ENCODE measurements at regions not wholly inside any gene's neighbourhood (a gene's known extent, or its start where the extent isn't known, plus 50 kb on each side); places are given as distances from the start of the nearest gene placed in this dataset.

DNA sequence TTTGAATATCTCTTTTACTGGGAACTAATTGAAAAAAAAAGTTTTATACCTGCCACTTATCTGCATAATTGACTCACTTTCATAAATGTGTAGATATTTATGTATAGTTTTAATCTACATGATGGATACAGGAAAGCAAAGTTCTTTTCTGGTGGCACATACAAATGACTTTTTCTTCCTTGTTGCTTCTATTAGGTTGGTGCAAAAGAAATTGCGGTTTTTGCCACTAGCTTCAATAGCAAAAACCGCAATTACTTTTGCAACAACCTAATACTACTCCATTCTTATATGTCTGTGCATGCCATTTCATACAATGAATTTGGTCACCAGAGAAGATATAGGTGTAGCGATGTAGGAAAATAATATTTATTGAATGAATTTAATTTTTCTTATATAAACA is 344.5 kb upstream of the PCDH20 start:
- no TSS peak for BruUV-seq (replicated peaks)
- no peaks in the 10 kb centered on the region for H3K4me1 ChIP-seq (ENCODE audit: control insufficient read depth in 1 of 2, insufficient read depth in 2 of 2, low read length in 2 of 2)
- H3K9me2 ChIP-seq (ENCODE audit: insufficient read depth): no peaks in the 10 kb centered on the region
- ChIA-PET RAD21 (ENCODE audit: low non-redundant PET in 1 of 2, low total read pairs in 2 of 2, uncharacterized antibody in 2 of 2, unreplicated experiment in 2 of 2) (no interaction called here), POLR2A (no interaction called here), CTCF (no interaction called here)
- no peak overlapping the region for H3K4me3 ChIP-seq (replicated peaks in 1 of 2; ENCODE audit: low read depth in 1 of 2, low read length in 2 of 2)
- no peak overlapping the region for H3K9ac ChIP-seq (ENCODE audit: low read length)
- DNase-seq (ENCODE audit: low read depth, low spot score) (no peak), ATAC-seq (no peak)
- H3K27ac ChIP-seq (ENCODE audit: low read depth, low read length): no peak overlapping the region
- H3K36me3 ChIP-seq (ENCODE audit: control insufficient read depth in 1 of 2, insufficient read depth in 2 of 2, low read length in 2 of 2): no peaks in the 10 kb centered on the region
- TF ChIP-seq EZH2 (IDR thresholded peaks at IDR 0.05): no peak
- TF ChIP-seq JUND (IDR thresholded peaks at IDR 0.05): no peak
- TF ChIP-seq CEBPB (IDR thresholded peaks at IDR 0.05; ENCODE audit: low read depth): no peak
- TF ChIP-seq POLR2AphosphoS5 (IDR thresholded peaks at IDR 0.05; ENCODE audit: low read depth, low read length): no peak
- no peak for TF ChIP-seq SRF (IDR thresholded peaks at IDR 0.05; ENCODE audit: low read depth)
- no peak for TF ChIP-seq YY1 (IDR thresholded peaks at IDR 0.05; ENCODE audit: extremely low read depth, insufficient replicate concordance, low read depth, low read length)
- TF ChIP-seq, protein P1, sequence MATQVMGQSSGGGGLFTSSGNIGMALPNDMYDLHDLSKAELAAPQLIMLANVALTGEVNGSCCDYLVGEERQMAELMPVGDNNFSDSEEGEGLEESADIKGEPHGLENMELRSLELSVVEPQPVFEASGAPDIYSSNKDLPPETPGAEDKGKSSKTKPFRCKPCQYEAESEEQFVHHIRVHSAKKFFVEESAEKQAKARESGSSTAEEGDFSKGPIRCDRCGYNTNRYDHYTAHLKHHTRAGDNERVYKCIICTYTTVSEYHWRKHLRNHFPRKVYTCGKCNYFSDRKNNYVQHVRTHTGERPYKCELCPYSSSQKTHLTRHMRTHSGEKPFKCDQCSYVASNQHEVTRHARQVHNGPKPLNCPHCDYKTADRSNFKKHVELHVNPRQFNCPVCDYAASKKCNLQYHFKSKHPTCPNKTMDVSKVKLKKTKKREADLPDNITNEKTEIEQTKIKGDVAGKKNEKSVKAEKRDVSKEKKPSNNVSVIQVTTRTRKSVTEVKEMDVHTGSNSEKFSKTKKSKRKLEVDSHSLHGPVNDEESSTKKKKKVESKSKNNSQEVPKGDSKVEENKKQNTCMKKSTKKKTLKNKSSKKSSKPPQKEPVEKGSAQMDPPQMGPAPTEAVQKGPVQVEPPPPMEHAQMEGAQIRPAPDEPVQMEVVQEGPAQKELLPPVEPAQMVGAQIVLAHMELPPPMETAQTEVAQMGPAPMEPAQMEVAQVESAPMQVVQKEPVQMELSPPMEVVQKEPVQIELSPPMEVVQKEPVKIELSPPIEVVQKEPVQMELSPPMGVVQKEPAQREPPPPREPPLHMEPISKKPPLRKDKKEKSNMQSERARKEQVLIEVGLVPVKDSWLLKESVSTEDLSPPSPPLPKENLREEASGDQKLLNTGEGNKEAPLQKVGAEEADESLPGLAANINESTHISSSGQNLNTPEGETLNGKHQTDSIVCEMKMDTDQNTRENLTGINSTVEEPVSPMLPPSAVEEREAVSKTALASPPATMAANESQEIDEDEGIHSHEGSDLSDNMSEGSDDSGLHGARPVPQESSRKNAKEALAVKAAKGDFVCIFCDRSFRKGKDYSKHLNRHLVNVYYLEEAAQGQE (IDR thresholded peaks at IDR 0.05; ENCODE audit: low read depth): no peak
- no peaks in the 10 kb centered on the region for H4K20me1 ChIP-seq (ENCODE audit: insufficient read depth)
- intact Hi-C loops (cut with micrococcal nuclease): no loop called here
- no peak overlapping the region for H3K4me2 ChIP-seq (ENCODE audit: low read length)
- H3K27me3 ChIP-seq (ENCODE audit: insufficient read depth, low read length): no peaks in the 10 kb centered on the region
- H3K9me3 ChIP-seq (ENCODE audit: control insufficient read depth in 1 of 2, insufficient read depth in 1 of 2, low read depth in 1 of 2, low read length in 2 of 2): no peaks in the 10 kb centered on the region
- H3K79me2 ChIP-seq (ENCODE audit: insufficient read depth, low read length): no peaks in the 10 kb centered on the region
- H2AFZ ChIP-seq (ENCODE audit: low read depth, low read length, poor library complexity, severe bottlenecking): no peak overlapping the region

DNA sequence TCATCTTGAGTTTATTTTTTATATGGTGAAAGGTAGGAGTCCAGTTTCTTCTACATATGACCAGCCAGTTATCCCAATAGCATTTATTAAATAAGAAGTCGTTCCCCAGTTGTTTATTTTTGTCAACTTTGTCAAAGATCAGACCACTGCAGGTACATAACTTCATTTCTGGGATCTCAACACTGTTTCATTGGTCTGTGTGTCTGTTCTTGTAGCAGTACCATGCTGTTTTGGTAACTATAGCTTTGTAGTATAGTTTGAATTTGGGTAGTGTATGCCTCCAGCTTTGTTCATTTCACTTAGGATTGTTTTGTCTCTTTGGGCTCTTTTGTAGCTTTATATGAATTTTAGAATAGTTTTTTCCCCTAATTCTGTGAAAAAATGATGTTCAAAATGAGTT is 340.4 kb upstream of the PCDH20 start:
- DNase-seq (ENCODE audit: low read depth, low spot score) (no peak), ATAC-seq (no peak)
- ChIA-PET RAD21 (ENCODE audit: low non-redundant PET in 1 of 2, low total read pairs in 2 of 2, uncharacterized antibody in 2 of 2, unreplicated experiment in 2 of 2) (no interaction called here), POLR2A (no interaction called here), CTCF (no interaction called here)
- no peaks in the 10 kb centered on the region for H3K4me1 ChIP-seq (ENCODE audit: control insufficient read depth in 1 of 2, insufficient read depth in 2 of 2, low read length in 2 of 2)
- intact Hi-C loops (cut with micrococcal nuclease): no loop called here
- H3K9me3 ChIP-seq (ENCODE audit: control insufficient read depth in 1 of 2, insufficient read depth in 1 of 2, low read depth in 1 of 2, low read length in 2 of 2): no peaks in the 10 kb centered on the region
- H4K20me1 ChIP-seq (ENCODE audit: insufficient read depth): no peaks in the 10 kb centered on the region
- no peaks in the 10 kb centered on the region for H3K27me3 ChIP-seq (ENCODE audit: insufficient read depth, low read length)
- H3K9ac ChIP-seq (ENCODE audit: low read length): no peak overlapping the region
- no peak overlapping the region for H3K27ac ChIP-seq (ENCODE audit: low read depth, low read length)
- BruUV-seq (replicated peaks): no TSS peak
- no peak overlapping the region for H2AFZ ChIP-seq (ENCODE audit: low read depth, low read length, poor library complexity, severe bottlenecking)
- H3K4me2 ChIP-seq (ENCODE audit: low read length): no peak overlapping the region
- no peak overlapping the region for H3K4me3 ChIP-seq (replicated peaks in 1 of 2; ENCODE audit: low read depth in 1 of 2, low read length in 2 of 2)
- H3K36me3 ChIP-seq (ENCODE audit: control insufficient read depth in 1 of 2, insufficient read depth in 2 of 2, low read length in 2 of 2): no peaks in the 10 kb centered on the region
- H3K79me2 ChIP-seq (ENCODE audit: insufficient read depth, low read length): no peaks in the 10 kb centered on the region
- H3K9me2 ChIP-seq (ENCODE audit: insufficient read depth): no peaks in the 10 kb centered on the region
- TF ChIP-seq EGR1 (IDR thresholded peaks at IDR 0.05; ENCODE audit: low read depth) (no peak), TCF7L2 (IDR thresholded peaks at IDR 0.05; ENCODE audit: borderline replicate concordance, extremely low read depth, insufficient read depth, insufficient read length) (no peak), CBX3 (IDR thresholded peaks at IDR 0.05; ENCODE audit: low read depth) (no peak), POLR2A (IDR thresholded peaks at IDR 0.05; ENCODE audit: borderline replicate concordance, extremely low read depth, insufficient read depth, insufficient read length) (no peak), YY1 (IDR thresholded peaks at IDR 0.05; ENCODE audit: extremely low read depth, insufficient replicate concordance, low read depth, low read length) (no peak), RAD21 (IDR thresholded peaks at IDR 0.05; ENCODE audit: low read depth) (no peak), JUND (IDR thresholded peaks at IDR 0.05) (no peak), ZNF274 (IDR thresholded peaks at IDR 0.05; ENCODE audit: low read depth, low read length) (no peak)
- TF ChIP-seq, protein P2, sequence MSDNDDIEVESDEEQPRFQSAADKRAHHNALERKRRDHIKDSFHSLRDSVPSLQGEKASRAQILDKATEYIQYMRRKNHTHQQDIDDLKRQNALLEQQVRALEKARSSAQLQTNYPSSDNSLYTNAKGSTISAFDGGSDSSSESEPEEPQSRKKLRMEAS (IDR thresholded peaks at IDR 0.05): no peak
- TF ChIP-seq, protein P3, sequence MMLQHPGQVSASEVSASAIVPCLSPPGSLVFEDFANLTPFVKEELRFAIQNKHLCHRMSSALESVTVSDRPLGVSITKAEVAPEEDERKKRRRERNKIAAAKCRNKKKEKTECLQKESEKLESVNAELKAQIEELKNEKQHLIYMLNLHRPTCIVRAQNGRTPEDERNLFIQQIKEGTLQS (IDR thresholded peaks at IDR 0.05): no peak
- TF ChIP-seq, protein P1 (IDR thresholded peaks at IDR 0.05; ENCODE audit: low read depth): no peak

Measured in HCT116 (cell line).